ENCODE measurements at regions not wholly inside any gene's neighbourhood (a gene's known extent, or its start where the extent isn't known, plus 50 kb on each side); places are given as distances from the start of the nearest gene placed in this dataset.

DNA sequence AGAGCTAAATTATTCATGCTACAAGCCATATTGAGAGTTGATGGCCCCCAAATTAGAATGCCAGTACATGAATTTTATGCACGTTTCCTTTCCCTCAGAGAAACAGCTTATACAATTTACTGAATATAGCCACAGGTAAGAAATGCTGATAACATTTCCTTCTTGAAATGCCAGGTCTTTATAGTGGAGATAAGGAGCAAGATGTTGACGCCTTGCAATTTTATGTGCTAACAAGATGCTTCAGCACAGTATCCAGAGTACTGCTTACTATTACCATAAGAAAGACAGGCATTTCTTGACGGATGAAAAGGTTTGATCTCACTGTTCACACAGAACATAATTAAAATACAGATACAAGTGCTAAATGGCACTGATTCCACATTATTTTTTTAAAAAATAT, 223.2 kb upstream of the CTSO start (continued):
- TF ChIP-seq, protein P1, sequence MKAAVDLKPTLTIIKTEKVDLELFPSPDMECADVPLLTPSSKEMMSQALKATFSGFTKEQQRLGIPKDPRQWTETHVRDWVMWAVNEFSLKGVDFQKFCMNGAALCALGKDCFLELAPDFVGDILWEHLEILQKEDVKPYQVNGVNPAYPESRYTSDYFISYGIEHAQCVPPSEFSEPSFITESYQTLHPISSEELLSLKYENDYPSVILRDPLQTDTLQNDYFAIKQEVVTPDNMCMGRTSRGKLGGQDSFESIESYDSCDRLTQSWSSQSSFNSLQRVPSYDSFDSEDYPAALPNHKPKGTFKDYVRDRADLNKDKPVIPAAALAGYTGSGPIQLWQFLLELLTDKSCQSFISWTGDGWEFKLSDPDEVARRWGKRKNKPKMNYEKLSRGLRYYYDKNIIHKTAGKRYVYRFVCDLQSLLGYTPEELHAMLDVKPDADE (IDR thresholded peaks at IDR 0.05), result no peak

- H3K27me3 Mint-ChIP-seq (ENCODE audit: insufficient read depth, low read depth, poor library complexity), result peaks cover 3% of the 10 kb centered on the region
- H3K4me1 Mint-ChIP-seq, result peaks cover 19% of the 10 kb centered on the region
- Histone ChIP-seq H3K9me2 (ENCODE audit: insufficient read depth) (no peaks in the 10 kb centered on the region), H3K79me2 (replicated peaks; ENCODE audit: insufficient read depth) (no peaks in the 10 kb centered on the region), H3K27ac (ENCODE audit: low read depth) (no peak overlapping the region), H3F3A (replicated peaks; ENCODE audit: low read depth) (no peaks in the 10 kb centered on the region), H3K4me1 (ENCODE audit: insufficient read depth) (peaks cover 29% of the 10 kb centered on the region), H3K36me3 (ENCODE audit: insufficient read depth) (no peaks in the 10 kb centered on the region), H3K4me3 (no peak overlapping the region), H4K20me1 (replicated peaks; ENCODE audit: insufficient read depth) (no peaks in the 10 kb centered on the region), H2AFZ (no peak overlapping the region), H3K27me3 (ENCODE audit: insufficient read depth) (no peaks in the 10 kb centered on the region), H3K4me2 (no peak overlapping the region)
- TF ChIP-seq EZH2phosphoT487 (IDR thresholded peaks at IDR 0.05; ENCODE audit: unreplicated experiment) (no peak), EZH2 (IDR thresholded peaks at IDR 0.05; ENCODE audit: low read depth, unreplicated experiment) (no peak), ZNF114 (CRISPR knock-in tag; IDR thresholded peaks at IDR 0.05) (no peak), POLR2AphosphoS5 (IDR thresholded peaks at IDR 0.05; ENCODE audit: low read depth) (no peak)
- TF ChIP-seq, protein P2, sequence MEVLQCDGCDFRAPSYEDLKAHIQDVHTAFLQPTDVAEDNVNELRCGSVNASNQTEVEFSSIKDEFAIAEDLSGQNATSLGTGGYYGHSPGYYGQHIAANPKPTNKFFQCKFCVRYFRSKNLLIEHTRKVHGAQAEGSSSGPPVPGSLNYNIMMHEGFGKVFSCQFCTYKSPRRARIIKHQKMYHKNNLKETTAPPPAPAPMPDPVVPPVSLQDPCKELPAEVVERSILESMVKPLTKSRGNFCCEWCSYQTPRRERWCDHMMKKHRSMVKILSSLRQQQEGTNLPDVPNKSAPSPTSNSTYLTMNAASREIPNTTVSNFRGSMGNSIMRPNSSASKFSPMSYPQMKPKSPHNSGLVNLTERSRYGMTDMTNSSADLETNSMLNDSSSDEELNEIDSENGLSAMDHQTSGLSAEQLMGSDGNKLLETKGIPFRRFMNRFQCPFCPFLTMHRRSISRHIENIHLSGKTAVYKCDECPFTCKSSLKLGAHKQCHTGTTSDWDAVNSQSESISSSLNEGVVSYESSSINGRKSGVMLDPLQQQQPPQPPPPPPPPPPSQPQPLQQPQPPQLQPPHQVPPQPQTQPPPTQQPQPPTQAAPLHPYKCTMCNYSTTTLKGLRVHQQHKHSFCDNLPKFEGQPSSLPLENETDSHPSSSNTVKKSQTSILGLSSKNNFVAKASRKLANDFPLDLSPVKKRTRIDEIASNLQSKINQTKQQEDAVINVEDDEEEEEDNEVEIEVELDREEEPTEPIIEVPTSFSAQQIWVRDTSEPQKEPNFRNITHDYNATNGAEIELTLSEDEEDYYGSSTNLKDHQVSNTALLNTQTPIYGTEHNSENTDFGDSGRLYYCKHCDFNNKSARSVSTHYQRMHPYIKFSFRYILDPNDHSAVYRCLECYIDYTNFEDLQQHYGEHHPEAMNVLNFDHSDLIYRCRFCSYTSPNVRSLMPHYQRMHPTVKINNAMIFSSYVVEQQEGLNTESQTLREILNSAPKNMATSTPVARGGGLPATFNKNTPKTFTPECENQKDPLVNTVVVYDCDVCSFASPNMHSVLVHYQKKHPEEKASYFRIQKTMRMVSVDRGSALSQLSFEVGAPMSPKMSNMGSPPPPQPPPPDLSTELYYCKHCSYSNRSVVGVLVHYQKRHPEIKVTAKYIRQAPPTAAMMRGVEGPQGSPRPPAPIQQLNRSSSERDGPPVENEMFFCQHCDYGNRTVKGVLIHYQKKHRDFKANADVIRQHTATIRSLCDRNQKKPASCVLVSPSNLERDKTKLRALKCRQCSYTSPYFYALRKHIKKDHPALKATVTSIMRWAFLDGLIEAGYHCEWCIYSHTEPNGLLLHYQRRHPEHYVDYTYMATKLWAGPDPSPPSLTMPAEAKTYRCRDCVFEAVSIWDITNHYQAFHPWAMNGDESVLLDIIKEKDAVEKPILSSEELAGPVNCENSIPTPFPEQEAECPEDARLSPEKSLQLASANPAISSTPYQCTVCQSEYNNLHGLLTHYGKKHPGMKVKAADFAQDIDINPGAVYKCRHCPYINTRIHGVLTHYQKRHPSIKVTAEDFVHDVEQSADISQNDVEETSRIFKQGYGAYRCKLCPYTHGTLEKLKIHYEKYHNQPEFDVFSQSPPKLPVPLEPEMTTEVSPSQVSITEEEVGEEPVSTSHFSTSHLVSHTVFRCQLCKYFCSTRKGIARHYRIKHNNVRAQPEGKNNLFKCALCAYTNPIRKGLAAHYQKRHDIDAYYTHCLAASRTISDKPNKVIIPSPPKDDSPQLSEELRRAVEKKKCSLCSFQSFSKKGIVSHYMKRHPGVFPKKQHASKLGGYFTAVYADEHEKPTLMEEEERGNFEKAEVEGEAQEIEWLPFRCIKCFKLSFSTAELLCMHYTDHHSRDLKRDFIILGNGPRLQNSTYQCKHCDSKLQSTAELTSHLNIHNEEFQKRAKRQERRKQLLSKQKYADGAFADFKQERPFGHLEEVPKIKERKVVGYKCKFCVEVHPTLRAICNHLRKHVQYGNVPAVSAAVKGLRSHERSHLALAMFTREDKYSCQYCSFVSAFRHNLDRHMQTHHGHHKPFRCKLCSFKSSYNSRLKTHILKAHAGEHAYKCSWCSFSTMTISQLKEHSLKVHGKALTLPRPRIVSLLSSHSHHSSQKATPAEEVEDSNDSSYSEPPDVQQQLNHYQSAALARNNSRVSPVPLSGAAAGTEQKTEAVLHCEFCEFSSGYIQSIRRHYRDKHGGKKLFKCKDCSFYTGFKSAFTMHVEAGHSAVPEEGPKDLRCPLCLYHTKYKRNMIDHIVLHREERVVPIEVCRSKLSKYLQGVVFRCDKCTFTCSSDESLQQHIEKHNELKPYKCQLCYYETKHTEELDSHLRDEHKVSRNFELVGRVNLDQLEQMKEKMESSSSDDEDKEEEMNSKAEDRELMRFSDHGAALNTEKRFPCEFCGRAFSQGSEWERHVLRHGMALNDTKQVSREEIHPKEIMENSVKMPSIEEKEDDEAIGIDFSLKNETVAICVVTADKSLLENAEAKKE (CRISPR knock-in tag; IDR thresholded peaks at IDR 0.05), result no peak
- TF ChIP-seq, protein P3, sequence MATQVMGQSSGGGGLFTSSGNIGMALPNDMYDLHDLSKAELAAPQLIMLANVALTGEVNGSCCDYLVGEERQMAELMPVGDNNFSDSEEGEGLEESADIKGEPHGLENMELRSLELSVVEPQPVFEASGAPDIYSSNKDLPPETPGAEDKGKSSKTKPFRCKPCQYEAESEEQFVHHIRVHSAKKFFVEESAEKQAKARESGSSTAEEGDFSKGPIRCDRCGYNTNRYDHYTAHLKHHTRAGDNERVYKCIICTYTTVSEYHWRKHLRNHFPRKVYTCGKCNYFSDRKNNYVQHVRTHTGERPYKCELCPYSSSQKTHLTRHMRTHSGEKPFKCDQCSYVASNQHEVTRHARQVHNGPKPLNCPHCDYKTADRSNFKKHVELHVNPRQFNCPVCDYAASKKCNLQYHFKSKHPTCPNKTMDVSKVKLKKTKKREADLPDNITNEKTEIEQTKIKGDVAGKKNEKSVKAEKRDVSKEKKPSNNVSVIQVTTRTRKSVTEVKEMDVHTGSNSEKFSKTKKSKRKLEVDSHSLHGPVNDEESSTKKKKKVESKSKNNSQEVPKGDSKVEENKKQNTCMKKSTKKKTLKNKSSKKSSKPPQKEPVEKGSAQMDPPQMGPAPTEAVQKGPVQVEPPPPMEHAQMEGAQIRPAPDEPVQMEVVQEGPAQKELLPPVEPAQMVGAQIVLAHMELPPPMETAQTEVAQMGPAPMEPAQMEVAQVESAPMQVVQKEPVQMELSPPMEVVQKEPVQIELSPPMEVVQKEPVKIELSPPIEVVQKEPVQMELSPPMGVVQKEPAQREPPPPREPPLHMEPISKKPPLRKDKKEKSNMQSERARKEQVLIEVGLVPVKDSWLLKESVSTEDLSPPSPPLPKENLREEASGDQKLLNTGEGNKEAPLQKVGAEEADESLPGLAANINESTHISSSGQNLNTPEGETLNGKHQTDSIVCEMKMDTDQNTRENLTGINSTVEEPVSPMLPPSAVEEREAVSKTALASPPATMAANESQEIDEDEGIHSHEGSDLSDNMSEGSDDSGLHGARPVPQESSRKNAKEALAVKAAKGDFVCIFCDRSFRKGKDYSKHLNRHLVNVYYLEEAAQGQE (IDR thresholded peaks at IDR 0.05; ENCODE audit: unreplicated experiment), result no peak
- no peak for DNase-seq (ENCODE audit: low spot score)
- no peaks in the 10 kb centered on the region for H3K36me3 Mint-ChIP-seq (ENCODE audit: low read depth)
- no peak overlapping the region for H3K27ac Mint-ChIP-seq
- H3K4me3 Mint-ChIP-seq, result no peak overlapping the region
- no peaks in the 10 kb centered on the region for H3K9me3 Mint-ChIP-seq
- no peak for ATAC-seq
Observed at GRCh38 chr4:156173937-156174336, 220.3 kb upstream of the CTSO start.

Measured in GM23338 (cell line).